ENCODE measurements at regions not wholly inside any gene's neighbourhood (a gene's known extent, or its start where the extent isn't known, plus 50 kb on each side); places are given as distances from the start of the nearest gene placed in this dataset.

- no peaks in the 10 kb centered on the region for H3K27me3 ChIP-seq (ENCODE audit: low read length)
- no peak overlapping the region for H3K27ac ChIP-seq (ENCODE audit: low read depth, low read length)
- no peaks in the 10 kb centered on the region for H3K9me2 ChIP-seq (replicated peaks; ENCODE audit: insufficient read depth, low read length)
- H3K79me2 ChIP-seq (ENCODE audit: insufficient read depth, low read length): no peaks in the 10 kb centered on the region
- no peak overlapping the region for H3K9ac ChIP-seq (ENCODE audit: low read length)
- no peak overlapping the region for H2AFZ ChIP-seq (ENCODE audit: low read depth, low read length, severe bottlenecking)
- H4K20me1 ChIP-seq (ENCODE audit: low read depth, low read length): no peaks in the 10 kb centered on the region
- no peaks in the 10 kb centered on the region for H3K36me3 ChIP-seq (ENCODE audit: low read length)
- H3K9me3 ChIP-seq (ENCODE audit: insufficient read depth, low read length): no peaks in the 10 kb centered on the region
- no peak overlapping the region for H3K4me2 ChIP-seq (ENCODE audit: low read depth, low read length, poor library complexity, severe bottlenecking)
- H3F3A ChIP-seq (ENCODE audit: insufficient read depth): no peaks in the 10 kb centered on the region
- no peak overlapping the region for H3K4me3 ChIP-seq (ENCODE audit: insufficient read depth, low read length, poor library complexity, severe bottlenecking)
- no peak for TF ChIP-seq EZH2phosphoT487 (conservative IDR thresholded peaks at IDR 0.05; ENCODE audit: low read length)
- TF ChIP-seq CTCF (IDR thresholded peaks at IDR 0.05; ENCODE audit: insufficient read depth, low read length, poor library complexity, severe bottlenecking): no peak
These were observed 205.5 kb downstream of the NDFIP2 start for GRCh38 chr13:79686441-79686840.

- H4K20me1 ChIP-seq (ENCODE audit: low read depth, low read length): no peaks in the 10 kb centered on the region
- no peaks in the 10 kb centered on the region for H3F3A ChIP-seq (ENCODE audit: insufficient read depth)
- H3K4me3 ChIP-seq (ENCODE audit: insufficient read depth, low read length, poor library complexity, severe bottlenecking): no peak overlapping the region
- no peaks in the 10 kb centered on the region for H3K79me2 ChIP-seq (ENCODE audit: insufficient read depth, low read length)
- no peak overlapping the region for H3K27ac ChIP-seq (ENCODE audit: low read depth, low read length)
- H3K9me2 ChIP-seq (replicated peaks; ENCODE audit: insufficient read depth, low read length): no peaks in the 10 kb centered on the region
- no peaks in the 10 kb centered on the region for H3K27me3 ChIP-seq (ENCODE audit: low read length)
- H2AFZ ChIP-seq (ENCODE audit: low read depth, low read length, severe bottlenecking): no peak overlapping the region
- TF ChIP-seq EZH2phosphoT487 (conservative IDR thresholded peaks at IDR 0.05; ENCODE audit: low read length) (no peak), CTCF (IDR thresholded peaks at IDR 0.05; ENCODE audit: insufficient read depth, low read length, poor library complexity, severe bottlenecking) (no peak)
- no peaks in the 10 kb centered on the region for H3K9me3 ChIP-seq (ENCODE audit: insufficient read depth, low read length)
- H3K36me3 ChIP-seq (ENCODE audit: low read length): no peaks in the 10 kb centered on the region
- no peak overlapping the region for H3K9ac ChIP-seq (ENCODE audit: low read length)
- no peak overlapping the region for H3K4me2 ChIP-seq (ENCODE audit: low read depth, low read length, poor library complexity, severe bottlenecking)
These were observed 203.4 kb downstream of the NDFIP2 start for GRCh38 chr13:79684371-79684770.

GRCh38 chr13:79682164-79682563 lies 201.2 kb downstream of the NDFIP2 start:
- TF ChIP-seq CTCF (IDR thresholded peaks at IDR 0.05; ENCODE audit: insufficient read depth, low read length, poor library complexity, severe bottlenecking) (no peak), EZH2phosphoT487 (conservative IDR thresholded peaks at IDR 0.05; ENCODE audit: low read length) (no peak)
- no peak overlapping the region for H3K4me3 ChIP-seq (ENCODE audit: insufficient read depth, low read length, poor library complexity, severe bottlenecking)
- H3K27me3 ChIP-seq (ENCODE audit: low read length): no peaks in the 10 kb centered on the region
- no peaks in the 10 kb centered on the region for H4K20me1 ChIP-seq (ENCODE audit: low read depth, low read length)
- no peak overlapping the region for H3K27ac ChIP-seq (ENCODE audit: low read depth, low read length)
- H2AFZ ChIP-seq (ENCODE audit: low read depth, low read length, severe bottlenecking): no peak overlapping the region
- no peaks in the 10 kb centered on the region for H3K9me2 ChIP-seq (replicated peaks; ENCODE audit: insufficient read depth, low read length)
- H3K36me3 ChIP-seq (ENCODE audit: low read length): no peaks in the 10 kb centered on the region
- no peak overlapping the region for H3K4me2 ChIP-seq (ENCODE audit: low read depth, low read length, poor library complexity, severe bottlenecking)
- H3K9ac ChIP-seq (ENCODE audit: low read length): no peak overlapping the region
- H3K79me2 ChIP-seq (ENCODE audit: insufficient read depth, low read length): no peaks in the 10 kb centered on the region
- no peaks in the 10 kb centered on the region for H3F3A ChIP-seq (ENCODE audit: insufficient read depth)
- no peaks in the 10 kb centered on the region for H3K9me3 ChIP-seq (ENCODE audit: insufficient read depth, low read length)

All from SU-DHL-6 (cell line).